Mesenchymal stem cell (in vitro differentiated cells and primary cell): ENCODE measurements at regions not wholly inside any gene's neighbourhood (a gene's known extent, or its start where the extent isn't known, plus 50 kb on each side); places are given as distances from the start of the nearest gene placed in this dataset.

Experiments used
- DNase-seq: peaks from one replicate; pipeline ENCODE4 v3.0.0-alpha.2; 2013
- H2AFZ ChIP-seq: one replicate; pipeline ENCODE4 v1.6.1; 2013; ENCODE audit warnings: low read depth, mild to moderate bottlenecking, control low read depth, inconsistent platforms, low read length, moderate library complexity
- H2AK5ac ChIP-seq: 2 replicates; pipeline ENCODE4 v1.6.1; 2013; ENCODE audit warnings: low read length, moderate library complexity, mild to moderate bottlenecking, inconsistent platforms; ENCODE audit not compliant: severe bottlenecking
- H2BK120ac ChIP-seq: one replicate; pipeline ENCODE4 v1.6.1; 2013; ENCODE audit warnings: low read depth, mild to moderate bottlenecking, inconsistent platforms, low read length, moderate library complexity
- H2BK12ac ChIP-seq, 2 experiments: one replicate each; pipeline ENCODE4 v1.6.1; 2013; ENCODE audit warnings: inconsistent platforms in 2 of 2, low read length in 2 of 2, mild to moderate bottlenecking in 2 of 2, moderate library complexity in 2 of 2, control low read depth in 1 of 2
- H2BK15ac ChIP-seq: one replicate; pipeline ENCODE4 v1.6.1; 2013; ENCODE audit warnings: mild to moderate bottlenecking, low read depth, inconsistent platforms; ENCODE audit not compliant: poor library complexity, severe bottlenecking
- H2BK5ac ChIP-seq: 2 replicates; pipeline ENCODE4 v1.6.1; 2013; ENCODE audit warnings: low read depth, mild to moderate bottlenecking, low read length, control low read depth, inconsistent platforms; ENCODE audit not compliant: poor library complexity, severe bottlenecking
- H3K14ac ChIP-seq, 2 experiments: one replicate each; pipeline ENCODE4 v1.6.1; 2013; ENCODE audit warnings: inconsistent platforms in 2 of 2, low read length in 2 of 2, control low read depth in 1 of 2, mild to moderate bottlenecking in 1 of 2, moderate library complexity in 1 of 2
- H3K18ac ChIP-seq, 2 experiments: one replicate each; pipeline ENCODE4 v1.6.1; 2013; ENCODE audit warnings: inconsistent platforms in 2 of 2, low read length in 2 of 2, control low read depth in 1 of 2, low read depth in 1 of 2, mild to moderate bottlenecking in 1 of 2
- H3K23ac ChIP-seq, 2 experiments: one replicate each; pipeline ENCODE4 v1.6.1; 2013; ENCODE audit warnings: inconsistent platforms in 2 of 2, low read length in 2 of 2, mild to moderate bottlenecking in 2 of 2, moderate library complexity in 2 of 2, control low read depth in 1 of 2
- H3K27ac ChIP-seq: 2 replicates; pipeline ENCODE4 v1.5.1; 2013; ENCODE audit warnings: mild to moderate bottlenecking, moderate library complexity, low read length, control low read depth, inconsistent platforms; ENCODE audit not compliant: poor library complexity, severe bottlenecking
- H3K27me3 ChIP-seq, 2 experiments: 2 replicates each; pipeline versions ENCODE4 v1.6.1 to v1.7.0; 2013; ENCODE audit warnings: low read length in 2 of 2, mild to moderate bottlenecking in 2 of 2, moderate library complexity in 2 of 2, control low read depth in 1 of 2, inconsistent platforms in 1 of 2; ENCODE audit not compliant: control insufficient read depth in 1 of 2, insufficient read depth in 1 of 2
- H3K36me3 ChIP-seq, 2 experiments: 2 replicates each; pipeline versions ENCODE4 v1.6.1 to v1.7.0; 2013; ENCODE audit warnings: low read length in 2 of 2, control low read depth in 1 of 2, inconsistent platforms in 1 of 2, low read depth in 1 of 2, mild to moderate bottlenecking in 1 of 2; ENCODE audit not compliant: insufficient read depth in 2 of 2, control insufficient read depth in 1 of 2
- H3K4ac ChIP-seq, 2 experiments: one replicate each; pipeline ENCODE4 v1.6.1; 2013; ENCODE audit warnings: inconsistent platforms in 2 of 2, low read length in 2 of 2, mild to moderate bottlenecking in 2 of 2, moderate library complexity in 2 of 2, control low read depth in 1 of 2, low read depth in 1 of 2
- H3K4me1 ChIP-seq: 2 replicates; pipeline ENCODE4 v1.6.1; 2013; ENCODE audit warnings: low read depth, low read length, control low read depth; ENCODE audit not compliant: control insufficient read depth, insufficient read depth
- H3K4me2 ChIP-seq: 2 replicates; pipeline ENCODE4 v1.6.1; 2013; ENCODE audit warnings: low read length, mild to moderate bottlenecking, inconsistent platforms; ENCODE audit not compliant: poor library complexity, severe bottlenecking
- H3K4me3 ChIP-seq, 2 experiments: 2 replicates each; pipeline versions ENCODE4 v1.5.1 to v1.7.0; 2013; ENCODE audit warnings: low read length in 2 of 2, mild to moderate bottlenecking in 2 of 2, control low read depth in 1 of 2, low read depth in 1 of 2; ENCODE audit not compliant: insufficient read depth in 1 of 2
- H3K79me1 ChIP-seq: replicated peaks from 2 replicates; pipeline ENCODE4 v1.6.1; 2013; ENCODE audit warnings: mild to moderate bottlenecking, control low read depth, low read length, inconsistent platforms; ENCODE audit not compliant: poor library complexity, severe bottlenecking
- H3K9ac ChIP-seq: 2 replicates; pipeline ENCODE4 v1.7.0; 2013; ENCODE audit warnings: mild to moderate bottlenecking, low read length, moderate library complexity
- H3K9me3 ChIP-seq: 2 replicates; pipeline ENCODE4 v1.7.0; 2013; ENCODE audit warnings: mild to moderate bottlenecking, low read length; ENCODE audit not compliant: control insufficient read depth
- H4K8ac ChIP-seq: one replicate; pipeline ENCODE4 v1.6.1; 2013; ENCODE audit warnings: inconsistent platforms, mild to moderate bottlenecking, low read length, moderate library complexity
- H4K91ac ChIP-seq: one replicate; pipeline ENCODE4 v1.6.1; 2013; ENCODE audit warnings: mild to moderate bottlenecking, low read length, inconsistent platforms
- WGBS: methylation state at CpG from one replicate; pipeline ENCODE4 v1.1.7; 2013; ENCODE audit warnings: mixed read lengths; 5-methylcytosine and 5-hydroxymethylcytosine counted together

GRCh38 chr13:100838387-100838786, 163.8 kb upstream of the TMTC4 start:
- Histone ChIP-seq H3K18ac (no peak overlapping the region), H3K4me1 (no peaks in the 10 kb centered on the region), H2AFZ (no peak overlapping the region), H2BK120ac (no peak overlapping the region), H3K9ac (no peak overlapping the region), H3K14ac (no peak overlapping the region), H4K8ac (no peak overlapping the region), H3K4me2 (no peak overlapping the region), H4K91ac (no peak overlapping the region), H3K36me3 (no peaks in the 10 kb centered on the region), H3K23ac (no peak overlapping the region), H3K4ac (no peak overlapping the region), H3K4me3 (no peak overlapping the region), H2BK5ac (no peak overlapping the region), H2AK5ac (no peak overlapping the region), H3K9me3 (no peaks in the 10 kb centered on the region), H3K79me1 (no peaks in the 10 kb centered on the region), H3K27me3 (no peaks in the 10 kb centered on the region), H2BK15ac (no peak overlapping the region), H3K27ac (no peak overlapping the region), H2BK12ac (no peak overlapping the region)
- 95% methylated on average over 2 of the region's 2 CpGs for WGBS
- DNase-seq: no peak

GRCh38 chr13:100837631-100838030, 163.0 kb upstream of the TMTC4 start:
- H3K9me3 ChIP-seq: no peaks in the 10 kb centered on the region
- H3K9ac ChIP-seq: no peak overlapping the region
- H3K4me3 ChIP-seq: no peak overlapping the region
- H4K91ac ChIP-seq: no peak overlapping the region
- H3K4me1 ChIP-seq: no peaks in the 10 kb centered on the region
- no peak overlapping the region for H3K4me2 ChIP-seq
- H2AK5ac ChIP-seq: no peak overlapping the region
- DNase-seq: no peak
- H3K36me3 ChIP-seq: no peaks in the 10 kb centered on the region
- no peak overlapping the region for H3K14ac ChIP-seq
- WGBS: no CpG with 5 or more reads among the region's 1 CpG
- H3K79me1 ChIP-seq: no peaks in the 10 kb centered on the region
- H2BK5ac ChIP-seq: no peak overlapping the region
- no peak overlapping the region for H2AFZ ChIP-seq
- H2BK12ac ChIP-seq: no peak overlapping the region
- H2BK15ac ChIP-seq: no peak overlapping the region
- no peak overlapping the region for H3K27ac ChIP-seq
- no peak overlapping the region for H2BK120ac ChIP-seq
- no peak overlapping the region for H3K18ac ChIP-seq
- H4K8ac ChIP-seq: no peak overlapping the region
- no peak overlapping the region for H3K23ac ChIP-seq
- H3K4ac ChIP-seq: no peak overlapping the region
- H3K27me3 ChIP-seq: no peaks in the 10 kb centered on the region

- H3K36me3 ChIP-seq: no peaks in the 10 kb centered on the region
- no peaks in the 10 kb centered on the region for H3K9me3 ChIP-seq
- H3K14ac ChIP-seq: no peak overlapping the region
- 66% methylated on average over 2 of the region's 4 CpGs for WGBS
- H3K4me2 ChIP-seq: no peak overlapping the region
- no peak overlapping the region for H2AFZ ChIP-seq
- no peak overlapping the region for H3K4ac ChIP-seq
- no peaks in the 10 kb centered on the region for H3K79me1 ChIP-seq
- no peaks in the 10 kb centered on the region for H3K27me3 ChIP-seq
- no peak overlapping the region for H3K4me3 ChIP-seq
- no peak overlapping the region for H2BK120ac ChIP-seq
- H4K91ac ChIP-seq: no peak overlapping the region
- H3K9ac ChIP-seq: no peak overlapping the region
- H3K4me1 ChIP-seq: no peaks in the 10 kb centered on the region
- H3K23ac ChIP-seq: no peak overlapping the region
- no peak overlapping the region for H4K8ac ChIP-seq
- H2BK15ac ChIP-seq: no peak overlapping the region
- no peak overlapping the region for H2AK5ac ChIP-seq
- H2BK5ac ChIP-seq: no peak overlapping the region
- DNase-seq: no peak
- no peak overlapping the region for H2BK12ac ChIP-seq
- H3K18ac ChIP-seq: no peak overlapping the region
- H3K27ac ChIP-seq: no peak overlapping the region
Measured at GRCh38 chr13:100836711-100837110, 162.1 kb upstream of the TMTC4 start.

- Histone ChIP-seq H3K4ac (no peak overlapping the region), H4K8ac (no peak overlapping the region), H2BK120ac (no peak overlapping the region), H2BK5ac (no peak overlapping the region), H3K36me3 (no peaks in the 10 kb centered on the region), H3K18ac (no peak overlapping the region), H3K4me3 (no peak overlapping the region), H3K4me2 (no peak overlapping the region), H2AK5ac (no peak overlapping the region), H3K4me1 (no peaks in the 10 kb centered on the region), H3K9ac (no peak overlapping the region), H3K79me1 (no peaks in the 10 kb centered on the region), H2BK15ac (no peak overlapping the region), H3K27ac (no peak overlapping the region), H3K9me3 (no peaks in the 10 kb centered on the region), H3K23ac (no peak overlapping the region), H2AFZ (no peak overlapping the region), H2BK12ac (no peak overlapping the region), H3K27me3 (no peaks in the 10 kb centered on the region), H3K14ac (no peak overlapping the region), H4K91ac (no peak overlapping the region)
- no peak for DNase-seq
- WGBS: no CpG with 5 or more reads among the region's 5 CpGs
Measured at GRCh38 chr13:100835695-100836094, 161.1 kb upstream of the TMTC4 start.
